ENCODE measurements at regions not wholly inside any gene's neighbourhood (a gene's known extent, or its start where the extent isn't known, plus 50 kb on each side); places are given as distances from the start of the nearest gene placed in this dataset.

DNA sequence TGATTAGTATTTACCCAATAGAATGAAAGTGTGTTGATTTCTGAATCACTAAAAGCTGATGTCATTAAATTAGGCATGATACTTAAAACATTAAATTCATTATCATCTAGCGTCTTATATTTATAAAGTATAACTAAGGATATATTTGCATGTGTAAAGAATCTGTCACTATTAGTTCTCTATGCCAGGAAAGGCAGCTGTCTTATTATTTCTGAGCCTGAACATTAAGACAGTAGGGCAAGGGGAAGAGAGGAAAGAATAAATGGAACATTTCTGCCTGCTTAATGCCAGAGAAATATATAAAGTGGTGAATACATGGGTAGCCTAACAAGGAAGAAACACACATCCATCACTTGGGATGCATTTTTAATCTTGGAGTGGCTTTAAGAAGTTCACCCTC lies 965.1 kb upstream of the TMEM132C start:
- TF ChIP-seq EZH2phosphoT487 (IDR thresholded peaks at IDR 0.05; ENCODE audit: unreplicated experiment) (no peak), POLR2AphosphoS5 (IDR thresholded peaks at IDR 0.05; ENCODE audit: low read depth) (no peak)
